B cell (primary cell): ENCODE measurements at regions not wholly inside any gene's neighbourhood (a gene's known extent, or its start where the extent isn't known, plus 50 kb on each side); places are given as distances from the start of the nearest gene placed in this dataset.

Experiments used
- CTCF ChIP-seq: fragments of 200-600 bp; IDR thresholded peaks from one replicate; pipeline ENCODE4 v1.8.0; 2022; ENCODE audit warnings: antibody characterized with exemption, mild to moderate bottlenecking
- EZH2 ChIP-seq: IDR thresholded peaks from 2 replicates; pipeline ENCODE4 v1.6.1; 2012; ENCODE audit warnings: borderline replicate concordance, low read depth, mild to moderate bottlenecking, moderate library complexity, low read length; ENCODE audit not compliant: insufficient read depth, poor library complexity, severe bottlenecking

DNA sequence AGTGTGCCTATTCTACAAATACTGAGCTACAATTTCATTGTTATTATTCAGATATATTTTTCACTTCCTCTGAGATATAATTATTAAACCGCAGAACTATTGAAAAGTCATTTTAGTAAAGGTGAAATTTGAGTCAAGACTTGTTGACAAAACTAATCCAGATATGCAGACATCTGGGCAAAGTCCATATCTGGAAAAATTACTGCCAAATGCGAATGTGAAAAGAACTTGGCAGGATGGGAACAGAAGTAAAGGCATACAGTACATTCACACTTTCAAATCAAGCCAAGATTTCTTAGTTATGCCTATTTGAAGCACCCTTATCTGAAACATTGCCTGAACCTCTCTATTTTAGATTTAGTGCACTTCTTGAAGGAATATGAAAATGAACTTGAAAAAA lies 923.6 kb downstream of the CCDC85A start:
- TF ChIP-seq CTCF (no peak), EZH2 (no peak)
